GM20000 (cell line): ENCODE measurements at regions not wholly inside any gene's neighbourhood (a gene's known extent, or its start where the extent isn't known, plus 50 kb on each side); places are given as distances from the start of the nearest gene placed in this dataset.

Experiments
- DNase-seq: peaks from one replicate; pipeline ENCODE4 v3.0.0; 2012; ENCODE audit warnings: low spot score
- TF ChIP-seq, protein P1 (sequence below): IDR thresholded peaks from 2 replicates; pipeline ENCODE4 v1.5.1; 2012; ENCODE audit warnings: mild to moderate bottlenecking, control low read depth; ENCODE audit errors: extremely low read depth, missing control alignments

DNA sequence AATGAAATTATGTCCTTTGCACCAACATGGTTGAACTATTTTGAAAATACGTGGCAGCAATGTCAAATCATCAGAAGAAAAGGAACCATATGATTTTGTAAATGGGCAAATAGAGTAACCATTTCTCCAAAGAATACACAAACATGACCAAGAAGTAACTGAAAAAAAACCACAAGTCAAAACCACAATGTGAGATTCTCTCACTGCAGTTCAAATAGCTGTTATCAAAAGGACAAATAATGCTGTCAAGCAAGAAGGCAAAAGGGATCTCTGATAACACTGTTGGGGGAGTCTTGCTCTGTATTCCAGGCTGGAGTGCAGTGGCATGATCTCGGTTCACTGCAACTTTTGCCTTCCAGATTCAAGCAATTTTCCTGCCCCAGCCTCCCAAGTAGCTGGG is 170.7 kb upstream of the XIST start:
- TF ChIP-seq, protein P1, sequence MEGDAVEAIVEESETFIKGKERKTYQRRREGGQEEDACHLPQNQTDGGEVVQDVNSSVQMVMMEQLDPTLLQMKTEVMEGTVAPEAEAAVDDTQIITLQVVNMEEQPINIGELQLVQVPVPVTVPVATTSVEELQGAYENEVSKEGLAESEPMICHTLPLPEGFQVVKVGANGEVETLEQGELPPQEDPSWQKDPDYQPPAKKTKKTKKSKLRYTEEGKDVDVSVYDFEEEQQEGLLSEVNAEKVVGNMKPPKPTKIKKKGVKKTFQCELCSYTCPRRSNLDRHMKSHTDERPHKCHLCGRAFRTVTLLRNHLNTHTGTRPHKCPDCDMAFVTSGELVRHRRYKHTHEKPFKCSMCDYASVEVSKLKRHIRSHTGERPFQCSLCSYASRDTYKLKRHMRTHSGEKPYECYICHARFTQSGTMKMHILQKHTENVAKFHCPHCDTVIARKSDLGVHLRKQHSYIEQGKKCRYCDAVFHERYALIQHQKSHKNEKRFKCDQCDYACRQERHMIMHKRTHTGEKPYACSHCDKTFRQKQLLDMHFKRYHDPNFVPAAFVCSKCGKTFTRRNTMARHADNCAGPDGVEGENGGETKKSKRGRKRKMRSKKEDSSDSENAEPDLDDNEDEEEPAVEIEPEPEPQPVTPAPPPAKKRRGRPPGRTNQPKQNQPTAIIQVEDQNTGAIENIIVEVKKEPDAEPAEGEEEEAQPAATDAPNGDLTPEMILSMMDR: no peak
- DNase-seq: no peak

DNA sequence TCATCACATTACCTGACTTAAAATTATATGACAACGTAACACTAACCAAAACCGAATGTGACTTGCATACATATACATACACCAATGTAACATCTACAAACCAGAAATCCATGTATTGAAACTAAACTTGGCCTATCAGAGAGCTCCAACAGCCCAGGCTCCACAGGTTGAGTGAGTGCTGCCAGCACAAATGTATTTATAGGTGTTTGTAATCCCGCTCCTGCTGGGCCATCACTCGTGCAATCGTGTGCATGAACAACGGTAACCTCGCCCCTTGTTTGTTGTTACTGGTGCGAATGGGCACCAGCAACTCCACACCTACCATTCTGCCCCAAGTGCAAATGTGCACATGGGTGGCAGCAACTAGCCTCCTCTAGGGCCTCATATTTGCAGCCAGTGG is 165.7 kb upstream of the XIST start:
- no peak for DNase-seq
- TF ChIP-seq, protein P1: no peak

DNA sequence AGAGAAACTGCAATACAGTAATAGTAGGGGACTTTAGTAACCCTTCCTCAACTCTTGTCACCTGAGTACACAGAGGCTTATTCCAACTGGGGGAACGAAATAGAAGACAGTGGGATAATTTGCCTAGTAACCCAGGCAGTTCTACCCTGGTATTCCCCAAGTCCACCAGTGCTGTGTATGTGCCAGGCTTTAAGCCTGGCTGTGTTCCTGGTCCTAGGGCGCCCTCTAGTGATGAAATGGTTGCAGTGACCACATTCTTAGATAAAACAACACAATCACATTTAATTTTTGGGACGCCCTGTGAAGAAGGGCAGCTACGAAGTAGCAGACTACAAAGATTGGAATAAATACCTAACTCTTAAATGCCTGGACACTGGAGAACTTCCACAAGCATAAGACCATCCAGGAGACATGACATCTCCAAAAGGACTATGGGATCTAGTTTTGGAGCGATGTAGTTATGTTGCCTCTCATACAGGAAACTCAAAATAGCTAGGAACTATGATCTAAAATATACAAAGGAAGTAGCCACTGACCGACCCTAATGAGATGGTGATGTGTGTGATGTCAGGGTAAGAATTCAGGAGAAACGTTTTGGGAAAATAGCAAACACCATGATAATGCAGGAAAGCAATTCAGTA is 163.0 kb upstream of the XIST start:
- DNase-seq: peak; percentile 35
- TF ChIP-seq, protein P1: peak; percentile 51

DNA sequence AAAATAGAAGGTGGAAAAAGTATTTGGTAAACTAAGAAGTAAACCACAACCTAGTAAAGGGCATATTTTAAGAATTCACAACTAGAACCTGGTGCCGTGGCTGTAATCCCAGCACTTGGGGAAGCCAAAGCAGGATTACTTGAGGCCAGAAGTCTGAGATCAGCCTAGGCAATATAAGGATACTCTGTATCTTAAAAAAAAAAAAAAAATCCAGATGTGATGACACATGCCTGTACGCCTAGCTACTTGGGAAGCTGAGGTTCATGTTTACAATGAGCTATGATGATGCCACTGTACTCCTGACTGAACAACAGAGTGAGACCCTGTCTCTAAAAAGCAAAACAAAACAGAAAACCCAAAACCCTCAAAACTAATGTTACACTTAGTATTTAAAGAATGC is 156.5 kb upstream of the XIST start:
- TF ChIP-seq, protein P1: no peak
- no peak for DNase-seq

DNA sequence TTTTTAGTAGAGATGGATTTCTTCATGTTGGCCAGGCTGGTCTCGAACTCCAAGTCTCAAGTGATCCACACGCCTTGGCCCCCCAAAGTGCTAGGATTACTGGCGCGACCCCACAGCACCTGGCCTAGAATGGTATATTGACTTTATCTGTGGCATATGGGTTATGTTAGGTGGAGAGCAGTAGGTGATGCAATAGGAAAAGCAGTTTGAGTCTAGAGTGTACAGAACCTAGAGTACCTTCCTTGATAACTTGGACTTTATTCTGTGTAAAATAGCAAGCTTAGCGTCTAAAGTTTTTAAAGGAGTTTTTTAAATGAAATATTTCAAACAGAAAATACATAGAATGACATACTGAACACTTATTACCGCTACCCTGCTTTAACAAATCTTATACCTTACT is 139.5 kb upstream of the XIST start:
- TF ChIP-seq, protein P1: no peak
- DNase-seq: no peak

DNA sequence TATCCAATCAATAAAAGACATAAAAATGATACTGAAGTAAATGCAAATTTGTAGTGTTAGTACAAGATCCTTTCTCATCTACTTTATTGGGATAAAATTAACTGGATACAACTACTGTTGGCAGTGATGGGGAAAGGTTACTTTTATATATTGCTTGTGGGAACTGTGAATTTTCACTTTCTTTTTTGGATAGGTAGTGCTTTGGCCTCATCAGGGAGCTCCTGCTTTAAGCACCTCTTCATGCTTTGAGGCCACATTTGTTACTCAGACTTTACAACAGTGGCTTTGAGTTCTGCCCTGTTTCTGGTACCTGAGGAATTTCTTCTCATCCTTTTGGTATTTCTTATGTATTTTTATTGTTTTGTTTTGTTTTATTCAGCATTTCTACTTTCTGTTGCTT is 134.7 kb upstream of the XIST start:
- TF ChIP-seq, protein P1: no peak
- no peak for DNase-seq

DNA sequence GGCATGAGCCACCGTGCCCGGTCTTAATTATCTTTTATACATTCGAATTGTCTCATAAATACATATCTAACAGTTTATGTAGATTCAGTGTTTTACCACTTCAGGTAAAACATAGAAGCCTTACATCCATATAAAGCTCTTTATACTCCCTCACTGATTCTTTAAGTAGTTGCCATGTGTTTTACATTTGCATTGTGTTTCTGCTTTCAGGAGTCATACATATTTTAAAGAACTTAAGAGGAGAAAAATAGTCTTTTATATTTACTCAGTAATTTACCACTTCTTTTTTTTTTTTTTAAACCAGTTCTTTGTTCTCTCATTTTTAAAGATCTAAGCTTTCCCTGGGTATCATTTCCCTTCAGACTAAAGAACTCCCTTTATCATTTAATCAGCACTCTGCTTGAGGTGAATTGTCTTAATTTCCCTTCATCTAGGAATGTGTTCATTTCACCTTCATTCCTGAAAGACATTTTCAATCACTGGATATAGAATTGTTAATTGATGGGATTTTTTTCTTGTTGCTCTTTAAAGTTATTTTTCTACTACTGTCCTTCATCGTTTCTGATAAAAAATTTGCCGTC is 127.1 kb upstream of the XIST start:
- DNase-seq: no peak
- TF ChIP-seq, protein P1: no peak
